ENCODE measurements at regions not wholly inside any gene's neighbourhood (a gene's known extent, or its start where the extent isn't known, plus 50 kb on each side); places are given as distances from the start of the nearest gene placed in this dataset.

DNA sequence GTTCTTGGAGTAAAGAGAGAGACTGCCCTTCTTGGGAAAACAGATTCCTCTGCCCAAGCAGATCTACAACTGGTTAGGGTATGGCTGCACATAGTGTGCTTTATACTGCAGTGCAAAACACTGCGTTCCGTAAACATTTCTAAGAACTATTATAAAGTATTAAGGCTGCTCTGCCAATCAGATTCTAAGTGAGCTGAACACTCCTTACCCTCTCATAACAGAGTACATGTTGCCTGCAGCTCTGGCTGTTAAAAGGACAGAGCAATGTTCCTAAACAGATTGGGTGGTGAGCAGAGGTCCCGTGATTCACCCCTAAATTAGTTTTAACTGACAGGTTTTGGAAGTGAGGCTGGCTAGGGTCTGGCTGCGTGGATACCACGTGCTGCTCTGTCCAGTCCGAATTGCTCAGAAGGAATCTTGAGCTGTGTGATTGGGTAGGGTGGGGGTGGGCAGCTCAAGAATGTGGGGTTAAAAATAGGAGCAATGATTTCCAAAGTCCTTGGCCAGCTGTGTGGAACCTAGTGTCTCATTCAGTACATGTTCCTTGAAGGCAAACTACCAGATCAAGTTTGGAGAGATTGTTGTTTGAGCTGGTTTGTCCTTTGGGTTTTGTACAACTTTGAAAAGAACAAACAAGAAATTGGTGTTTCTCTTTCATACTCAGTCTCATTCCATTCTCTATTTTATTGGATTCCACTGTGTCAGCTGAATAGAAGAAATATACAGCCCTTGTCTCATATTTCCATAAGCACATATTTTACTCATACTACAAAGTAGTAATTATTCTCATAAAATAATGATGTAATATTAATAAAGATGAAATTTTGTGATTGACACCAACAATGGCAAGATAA, 497.6 kb upstream of the CD180 start:
- DNase-seq = peak; percentile 93 to 96
- TF ChIP-seq, protein P1, sequence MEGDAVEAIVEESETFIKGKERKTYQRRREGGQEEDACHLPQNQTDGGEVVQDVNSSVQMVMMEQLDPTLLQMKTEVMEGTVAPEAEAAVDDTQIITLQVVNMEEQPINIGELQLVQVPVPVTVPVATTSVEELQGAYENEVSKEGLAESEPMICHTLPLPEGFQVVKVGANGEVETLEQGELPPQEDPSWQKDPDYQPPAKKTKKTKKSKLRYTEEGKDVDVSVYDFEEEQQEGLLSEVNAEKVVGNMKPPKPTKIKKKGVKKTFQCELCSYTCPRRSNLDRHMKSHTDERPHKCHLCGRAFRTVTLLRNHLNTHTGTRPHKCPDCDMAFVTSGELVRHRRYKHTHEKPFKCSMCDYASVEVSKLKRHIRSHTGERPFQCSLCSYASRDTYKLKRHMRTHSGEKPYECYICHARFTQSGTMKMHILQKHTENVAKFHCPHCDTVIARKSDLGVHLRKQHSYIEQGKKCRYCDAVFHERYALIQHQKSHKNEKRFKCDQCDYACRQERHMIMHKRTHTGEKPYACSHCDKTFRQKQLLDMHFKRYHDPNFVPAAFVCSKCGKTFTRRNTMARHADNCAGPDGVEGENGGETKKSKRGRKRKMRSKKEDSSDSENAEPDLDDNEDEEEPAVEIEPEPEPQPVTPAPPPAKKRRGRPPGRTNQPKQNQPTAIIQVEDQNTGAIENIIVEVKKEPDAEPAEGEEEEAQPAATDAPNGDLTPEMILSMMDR (IDR thresholded peaks at IDR 0.05) = no peak
- Histone ChIP-seq H3K9me3 (no peaks in the 10 kb centered on the region), H3K27ac (peak overlapping the region; percentile 81 to 83), H3K36me3 (no peaks in the 10 kb centered on the region), H3K4me3 (no peak overlapping the region), H3K27me3 (no peaks in the 10 kb centered on the region), H3K4me1 (peaks cover 0 to 37% (median 26%) of the 10 kb centered on the region in 4 donors)
- intact Hi-C loops (cut with DNase I; ENCODE audit: low total_unique reads) = loop anchor here (10.0 kb wide), 1 partner anchor 111 kb away; no protein-coding TSS in a partner anchor

GRCh38 chr5:67686746-67687145, 490.1 kb upstream of the CD180 start:
- Histone ChIP-seq H3K4me1 (peaks cover 0 to under 1% (median 0%) of the 10 kb centered on the region in 4 donors), H3K27me3 (no peaks in the 10 kb centered on the region), H3K9me3 (no peaks in the 10 kb centered on the region), H3K27ac (no peak overlapping the region), H3K4me3 (no peak overlapping the region), H3K36me3 (no peaks in the 10 kb centered on the region)
- intact Hi-C loops (cut with DNase I; ENCODE audit: low total_unique reads) = no loop called here
- no peak for DNase-seq
- TF ChIP-seq, protein P1 (IDR thresholded peaks at IDR 0.05) = no peak

- no peaks in the 10 kb centered on the region for H3K9me3 ChIP-seq
- no peak for DNase-seq
- no peak overlapping the region for H3K27ac ChIP-seq
- TF ChIP-seq, protein P1 (IDR thresholded peaks at IDR 0.05) = no peak
- H3K4me3 ChIP-seq = no peak overlapping the region
- no peaks in the 10 kb centered on the region for H3K27me3 ChIP-seq
- intact Hi-C loops (cut with DNase I; ENCODE audit: low total_unique reads) = no loop called here
- no peaks in the 10 kb centered on the region for H3K36me3 ChIP-seq
- H3K4me1 ChIP-seq = peaks cover 0 to 6% (median 0%) of the 10 kb centered on the region in 4 donors
Measured at GRCh38 chr5:67681703-67682102, 485.1 kb upstream of the CD180 start.

GRCh38 chr5:67680099-67680498, 483.5 kb upstream of the CD180 start:
- intact Hi-C loops (cut with DNase I; ENCODE audit: low total_unique reads) = no loop called here

DNA sequence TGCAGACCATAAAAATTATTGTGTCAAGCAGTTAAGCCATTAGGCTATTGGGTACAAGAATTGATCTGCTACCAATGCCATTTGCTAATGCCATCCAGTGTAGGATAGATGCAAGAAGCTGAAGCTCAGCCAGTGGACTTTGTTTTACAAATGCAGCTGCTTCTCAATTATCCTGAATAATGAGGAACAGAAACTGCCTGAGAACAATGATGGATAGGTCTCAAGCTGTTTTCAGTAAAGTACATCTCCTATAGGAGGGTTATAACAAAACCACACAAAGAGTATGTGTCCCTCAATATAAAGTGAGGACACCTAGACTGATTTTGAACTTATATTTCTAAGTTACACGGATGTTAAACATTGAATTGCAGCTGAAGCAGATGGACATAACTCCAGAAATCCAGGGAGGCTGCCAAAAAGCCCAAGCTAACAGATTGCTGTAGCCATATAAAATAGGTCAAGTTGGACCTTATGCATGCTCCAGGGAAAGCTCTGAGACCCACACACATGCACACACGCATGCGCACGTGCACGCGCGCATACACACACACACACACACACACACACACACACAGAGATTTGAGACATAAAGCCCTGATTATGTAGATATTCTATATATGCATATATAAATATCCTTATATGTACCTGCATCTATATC, 482.7 kb upstream of the CD180 start:
- no peaks in the 10 kb centered on the region for H3K27me3 ChIP-seq
- no peaks in the 10 kb centered on the region for H3K36me3 ChIP-seq
- TF ChIP-seq, protein P1 (IDR thresholded peaks at IDR 0.05) = no peak
- H3K27ac ChIP-seq = no peak overlapping the region
- no peaks in the 10 kb centered on the region for H3K9me3 ChIP-seq
- peaks cover 0 to 12% (median under 1%) of the 10 kb centered on the region in 4 donors for H3K4me1 ChIP-seq
- DNase-seq = no peak
- intact Hi-C loops (cut with DNase I; ENCODE audit: low total_unique reads) = no loop called here
- H3K4me3 ChIP-seq = no peak overlapping the region

More at GRCh38 chr5:67680099-67680498, 483.5 kb upstream of the CD180 start:
- Histone ChIP-seq H3K36me3 (no peaks in the 10 kb centered on the region), H3K9me3 (no peaks in the 10 kb centered on the region), H3K4me1 (peaks cover 0 to 6% (median 0%) of the 10 kb centered on the region in 4 donors), H3K4me3 (no peak overlapping the region), H3K27ac (no peak overlapping the region), H3K27me3 (no peaks in the 10 kb centered on the region)
- TF ChIP-seq, protein P1 (IDR thresholded peaks at IDR 0.05) = no peak
- no peak for DNase-seq

Measured in tibial artery (tissue), 4 donors.